Smooth muscle cell (in vitro differentiated cells): ENCODE measurements at regions not wholly inside any gene's neighbourhood (a gene's known extent, or its start where the extent isn't known, plus 50 kb on each side); places are given as distances from the start of the nearest gene placed in this dataset.

Experiments
- DNase-seq: peaks from one replicate; lab custom pipeline; 2025; ENCODE audit not compliant: unreplicated experiment; lab: John Stamatoyannopoulos, UW
- H2AFZ ChIP-seq: fragments of 200-600 bp; sonication (generic); 2 replicates; pipeline ENCODE4 v1.6.0; 2016; ENCODE audit warnings: antibody characterized with exemption, low read depth, mild to moderate bottlenecking
- H3F3A ChIP-seq: fragments of 200-600 bp; sonication (generic); 2 replicates; pipeline ENCODE4 v1.6.0; 2017; ENCODE audit warnings: antibody characterized with exemption, low read depth
- H3K27ac ChIP-seq: fragments of 200-600 bp; sonication (generic); 2 replicates; pipeline ENCODE4 v1.5.1; 2016; ENCODE audit warnings: low read depth, mild to moderate bottlenecking
- H3K27me3 ChIP-seq: fragments of 200-600 bp; sonication (generic); 2 replicates; pipeline ENCODE4 v1.6.1; 2016; ENCODE audit warnings: low read depth, mild to moderate bottlenecking
- H3K36me3 ChIP-seq: fragments of 200-600 bp; sonication (generic); 2 replicates; pipeline ENCODE4 v1.5.1; 2016; ENCODE audit warnings: low read depth
- H3K4me1 ChIP-seq: fragments of 200-600 bp; sonication (generic); 2 replicates; pipeline ENCODE4 v1.5.1; 2016; ENCODE audit warnings: low read depth
- H3K4me2 ChIP-seq: fragments of 200-600 bp; sonication (generic); 2 replicates; pipeline ENCODE4 v1.6.0; 2016; ENCODE audit warnings: mild to moderate bottlenecking
- H3K4me3 ChIP-seq: fragments of 200-600 bp; sonication (generic); 2 replicates; pipeline ENCODE4 v1.5.1; 2016; ENCODE audit warnings: mild to moderate bottlenecking
- H3K79me2 ChIP-seq: fragments of 200-600 bp; sonication (generic); 2 replicates; pipeline ENCODE4 v1.6.0; 2016; ENCODE audit warnings: low read depth, mild to moderate bottlenecking
- H3K9ac ChIP-seq: fragments of 200-600 bp; sonication (generic); 2 replicates; pipeline ENCODE4 v1.6.0; 2016; ENCODE audit warnings: low read depth
- H3K9me3 ChIP-seq: fragments of 200-600 bp; sonication (generic); replicated peaks from 2 replicates; pipeline ENCODE4 v1.5.1; 2016; ENCODE audit warnings: low read depth
- H4K20me1 ChIP-seq: fragments of 200-600 bp; sonication (generic); 2 replicates; pipeline ENCODE4 v1.6.0; 2016; ENCODE audit warnings: low read depth
- WGBS: methylation state at CpG from one replicate; pipeline ENCODE4 v1.1.7; 2016; ENCODE audit warnings: low lambda C conversion rate; 5-methylcytosine and 5-hydroxymethylcytosine counted together
- TF ChIP-seq, protein P1 (sequence below): fragments of 200-600 bp; sonication (generic); IDR thresholded peaks from 2 replicates; pipeline ENCODE4 v1.5.1; 2017; ENCODE audit warnings: borderline replicate concordance, mild to moderate bottlenecking, antibody characterized with exemption; ENCODE audit not compliant: insufficient read depth, poor library complexity, severe bottlenecking

DNA sequence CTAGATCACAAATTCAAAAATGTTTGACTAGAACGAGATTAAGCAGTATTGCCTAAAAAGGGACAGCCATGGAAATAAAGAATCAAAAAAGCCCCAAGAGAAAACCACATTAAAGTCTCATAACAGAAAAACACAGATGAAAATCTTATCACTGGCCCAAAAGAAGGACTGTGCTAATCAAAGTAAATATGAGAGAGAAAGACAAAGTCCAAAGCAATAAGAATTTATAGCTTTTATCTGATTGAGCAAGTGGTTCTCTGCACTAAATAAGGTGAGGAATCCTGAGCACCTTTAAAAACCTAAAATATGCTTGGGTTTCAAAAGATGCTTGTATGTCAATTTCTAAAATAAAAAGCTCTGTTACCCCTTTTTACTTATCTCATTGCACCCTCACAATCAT lies 409.3 kb downstream of the GASK1B start:
- no peaks in the 10 kb centered on the region for H3K9me3 ChIP-seq
- H3K27ac ChIP-seq, result no peak overlapping the region
- no peak overlapping the region for H3K9ac ChIP-seq
- no peaks in the 10 kb centered on the region for H3K4me1 ChIP-seq
- DNase-seq, result no peak
- no peaks in the 10 kb centered on the region for H3F3A ChIP-seq
- H3K27me3 ChIP-seq, result peaks cover 8% of the 10 kb centered on the region
- H3K79me2 ChIP-seq, result no peaks in the 10 kb centered on the region
- TF ChIP-seq, protein P1, sequence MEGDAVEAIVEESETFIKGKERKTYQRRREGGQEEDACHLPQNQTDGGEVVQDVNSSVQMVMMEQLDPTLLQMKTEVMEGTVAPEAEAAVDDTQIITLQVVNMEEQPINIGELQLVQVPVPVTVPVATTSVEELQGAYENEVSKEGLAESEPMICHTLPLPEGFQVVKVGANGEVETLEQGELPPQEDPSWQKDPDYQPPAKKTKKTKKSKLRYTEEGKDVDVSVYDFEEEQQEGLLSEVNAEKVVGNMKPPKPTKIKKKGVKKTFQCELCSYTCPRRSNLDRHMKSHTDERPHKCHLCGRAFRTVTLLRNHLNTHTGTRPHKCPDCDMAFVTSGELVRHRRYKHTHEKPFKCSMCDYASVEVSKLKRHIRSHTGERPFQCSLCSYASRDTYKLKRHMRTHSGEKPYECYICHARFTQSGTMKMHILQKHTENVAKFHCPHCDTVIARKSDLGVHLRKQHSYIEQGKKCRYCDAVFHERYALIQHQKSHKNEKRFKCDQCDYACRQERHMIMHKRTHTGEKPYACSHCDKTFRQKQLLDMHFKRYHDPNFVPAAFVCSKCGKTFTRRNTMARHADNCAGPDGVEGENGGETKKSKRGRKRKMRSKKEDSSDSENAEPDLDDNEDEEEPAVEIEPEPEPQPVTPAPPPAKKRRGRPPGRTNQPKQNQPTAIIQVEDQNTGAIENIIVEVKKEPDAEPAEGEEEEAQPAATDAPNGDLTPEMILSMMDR, result no peak
- H2AFZ ChIP-seq, result no peak overlapping the region
- H3K4me2 ChIP-seq, result no peak overlapping the region
- WGBS, result 81% methylated on average over 1 of the region's 1 CpG
- no peaks in the 10 kb centered on the region for H4K20me1 ChIP-seq
- H3K4me3 ChIP-seq, result no peak overlapping the region
- no peaks in the 10 kb centered on the region for H3K36me3 ChIP-seq

DNA sequence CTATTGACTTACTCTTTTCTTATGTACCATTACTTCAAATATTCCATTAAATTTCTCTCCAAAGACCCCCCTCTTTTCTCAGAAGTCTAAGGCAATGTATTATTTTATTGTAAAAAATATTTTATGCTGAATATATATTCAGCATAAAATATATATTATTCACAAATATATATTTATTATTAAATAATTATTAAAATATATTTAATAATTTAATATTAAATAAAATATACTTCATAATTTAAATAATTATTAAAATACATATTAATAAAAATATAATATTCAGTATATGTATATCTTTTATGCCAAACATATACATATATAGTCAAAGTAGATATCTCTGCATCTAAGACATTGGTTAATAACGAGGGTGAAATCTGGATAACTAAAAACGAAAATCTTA lies 418.4 kb downstream of the GASK1B start:
- H3K27me3 ChIP-seq, result no peaks in the 10 kb centered on the region
- H4K20me1 ChIP-seq, result no peaks in the 10 kb centered on the region
- no peaks in the 10 kb centered on the region for H3K9me3 ChIP-seq
- 93% methylated on average over 2 of the region's 2 CpGs for whole genome bisulfite sequencing
- no peaks in the 10 kb centered on the region for H3F3A ChIP-seq
- no peaks in the 10 kb centered on the region for H3K4me1 ChIP-seq
- no peak overlapping the region for H3K27ac ChIP-seq
- H3K9ac ChIP-seq, result no peak overlapping the region
- H3K36me3 ChIP-seq, result no peaks in the 10 kb centered on the region
- H3K79me2 ChIP-seq, result no peaks in the 10 kb centered on the region
- TF ChIP-seq, protein P1, result no peak
- H3K4me3 ChIP-seq, result no peak overlapping the region
- no peak overlapping the region for H3K4me2 ChIP-seq
- no peak overlapping the region for H2AFZ ChIP-seq
- DNase-seq, result no peak

DNA sequence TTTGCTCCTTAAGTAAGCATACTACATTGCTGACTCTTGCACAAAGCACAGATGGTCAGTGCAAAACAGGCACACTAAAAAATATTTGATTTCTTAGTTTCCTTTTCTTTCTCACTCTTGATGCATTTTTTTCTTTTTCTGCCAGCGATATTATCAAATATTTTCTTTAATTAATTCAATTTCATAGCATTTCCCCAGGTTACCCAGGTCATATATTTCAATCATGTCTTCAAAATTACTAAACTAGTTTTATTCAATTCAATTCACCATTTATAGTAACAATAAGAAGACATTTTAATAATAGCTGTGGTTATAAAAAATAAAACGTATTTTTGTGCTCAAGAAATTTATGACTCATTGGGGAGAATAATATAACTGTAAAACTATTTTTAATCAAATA lies 421.2 kb downstream of the GASK1B start:
- Histone ChIP-seq H3K79me2 (no peaks in the 10 kb centered on the region), H2AFZ (no peak overlapping the region), H3K27ac (no peak overlapping the region), H3K36me3 (no peaks in the 10 kb centered on the region), H3K9me3 (no peaks in the 10 kb centered on the region), H3K9ac (no peak overlapping the region), H3K27me3 (no peaks in the 10 kb centered on the region), H4K20me1 (no peaks in the 10 kb centered on the region), H3F3A (no peaks in the 10 kb centered on the region), H3K4me1 (no peaks in the 10 kb centered on the region), H3K4me2 (no peak overlapping the region), H3K4me3 (no peak overlapping the region)
- WGBS, result 93% methylated on average over 2 of the region's 2 CpGs
- no peak for DNase-seq
- TF ChIP-seq, protein P1, result no peak

DNA sequence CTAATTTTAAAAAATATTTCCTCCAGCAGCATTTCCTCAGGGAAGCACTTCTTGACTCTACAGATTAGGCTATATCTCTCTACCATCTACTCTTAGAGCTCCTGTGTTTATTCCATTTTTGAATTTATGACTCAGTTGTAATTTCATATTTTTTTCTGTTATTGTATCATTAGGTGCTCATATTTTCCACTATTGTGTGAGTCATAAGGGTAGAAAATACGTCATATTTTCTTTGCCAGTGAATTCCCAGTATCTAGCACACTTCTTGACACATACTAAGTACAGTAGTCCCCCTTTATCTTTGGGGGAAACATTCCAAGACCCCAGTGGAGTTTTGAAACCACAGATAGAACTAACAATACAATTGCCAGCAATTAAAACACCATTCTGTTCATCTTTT lies 431.2 kb downstream of the GASK1B start:
- TF ChIP-seq, protein P1, result no peak
- Histone ChIP-seq H3K27ac (no peak overlapping the region), H3K79me2 (no peaks in the 10 kb centered on the region), H3K36me3 (no peaks in the 10 kb centered on the region), H3K27me3 (no peaks in the 10 kb centered on the region), H3K4me2 (no peak overlapping the region), H4K20me1 (no peaks in the 10 kb centered on the region), H3K9ac (no peak overlapping the region), H3F3A (no peaks in the 10 kb centered on the region), H3K4me3 (no peak overlapping the region), H3K4me1 (no peaks in the 10 kb centered on the region), H3K9me3 (no peaks in the 10 kb centered on the region), H2AFZ (no peak overlapping the region)
- DNase-seq, result no peak
- 70% methylated on average over 1 of the region's 1 CpG for WGBS
